Brain microvascular endothelial cell (primary cell): ENCODE measurements at regions not wholly inside any gene's neighbourhood (a gene's known extent, or its start where the extent isn't known, plus 50 kb on each side); places are given as distances from the start of the nearest gene placed in this dataset.

ENCODE experiments used
- DNase-seq: peaks from one replicate; pipeline ENCODE4 v3.0.0-alpha.2; 2020
- H3K27ac ChIP-seq: fragments of 250-450 bp; sonication (Bioruptor Pico); 2 replicates; pipeline ENCODE4 v1.5.1; 2020; ENCODE audit warnings: mild to moderate bottlenecking, moderate library complexity
- H3K27me3 ChIP-seq: fragments of 250-450 bp; sonication (Bioruptor Pico); replicated peaks from 2 replicates; pipeline ENCODE4 v1.5.1; 2020; ENCODE audit warnings: mild to moderate bottlenecking
- H3K36me3 ChIP-seq: fragments of 250-450 bp; sonication (Bioruptor Pico); replicated peaks from 2 replicates; pipeline ENCODE4 v1.5.1; 2020; ENCODE audit warnings: mild to moderate bottlenecking
- H3K4me3 ChIP-seq: 2 replicates; pipeline ENCODE4 v1.5.1; 2011; ENCODE audit warnings: low read depth, mild to moderate bottlenecking, control low read depth, low read length, moderate library complexity
- in situ Hi-C: cut with HindIII; loops from 2 replicates; pipeline ENCODE4 v1.10.0; 2017; ENCODE audit warnings: low sequenced_read_pairs, low pct_ligation_motif_present
- TF ChIP-seq, protein P1 (sequence below): IDR thresholded peaks from 2 replicates; pipeline ENCODE4 v1.5.1; 2011; ENCODE audit warnings: low read depth, mild to moderate bottlenecking, moderate library complexity, low read length, control low read depth, inconsistent platforms; ENCODE audit errors: missing control alignments

DNA sequence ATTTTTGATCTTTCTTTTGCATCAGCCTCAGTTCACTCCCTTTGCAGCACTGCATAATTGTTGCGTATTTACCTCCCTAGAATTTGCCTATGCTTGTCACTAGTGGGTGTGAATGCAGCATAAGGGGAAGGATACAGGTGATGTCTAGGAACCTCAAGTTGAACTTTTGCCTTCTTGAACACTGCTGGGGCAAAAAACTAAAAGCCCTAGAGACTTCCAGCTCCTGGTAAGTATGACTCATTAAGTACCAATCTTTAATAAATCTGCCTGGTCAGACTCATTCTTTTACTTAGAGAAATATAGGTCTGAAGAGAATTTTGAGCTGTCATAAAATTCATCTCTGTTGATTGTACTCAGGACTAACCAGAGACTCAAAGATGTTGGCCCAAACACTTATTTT is 547.3 kb upstream of the FANCL start:
- Histone ChIP-seq H3K27ac (no peak overlapping the region), H3K4me3 (no peak overlapping the region), H3K36me3 (no peaks in the 10 kb centered on the region), H3K27me3 (no peaks in the 10 kb centered on the region)
- DNase-seq: no peak
- in situ Hi-C loops: no loop called here
- TF ChIP-seq, protein P1, sequence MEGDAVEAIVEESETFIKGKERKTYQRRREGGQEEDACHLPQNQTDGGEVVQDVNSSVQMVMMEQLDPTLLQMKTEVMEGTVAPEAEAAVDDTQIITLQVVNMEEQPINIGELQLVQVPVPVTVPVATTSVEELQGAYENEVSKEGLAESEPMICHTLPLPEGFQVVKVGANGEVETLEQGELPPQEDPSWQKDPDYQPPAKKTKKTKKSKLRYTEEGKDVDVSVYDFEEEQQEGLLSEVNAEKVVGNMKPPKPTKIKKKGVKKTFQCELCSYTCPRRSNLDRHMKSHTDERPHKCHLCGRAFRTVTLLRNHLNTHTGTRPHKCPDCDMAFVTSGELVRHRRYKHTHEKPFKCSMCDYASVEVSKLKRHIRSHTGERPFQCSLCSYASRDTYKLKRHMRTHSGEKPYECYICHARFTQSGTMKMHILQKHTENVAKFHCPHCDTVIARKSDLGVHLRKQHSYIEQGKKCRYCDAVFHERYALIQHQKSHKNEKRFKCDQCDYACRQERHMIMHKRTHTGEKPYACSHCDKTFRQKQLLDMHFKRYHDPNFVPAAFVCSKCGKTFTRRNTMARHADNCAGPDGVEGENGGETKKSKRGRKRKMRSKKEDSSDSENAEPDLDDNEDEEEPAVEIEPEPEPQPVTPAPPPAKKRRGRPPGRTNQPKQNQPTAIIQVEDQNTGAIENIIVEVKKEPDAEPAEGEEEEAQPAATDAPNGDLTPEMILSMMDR: no peak

DNA sequence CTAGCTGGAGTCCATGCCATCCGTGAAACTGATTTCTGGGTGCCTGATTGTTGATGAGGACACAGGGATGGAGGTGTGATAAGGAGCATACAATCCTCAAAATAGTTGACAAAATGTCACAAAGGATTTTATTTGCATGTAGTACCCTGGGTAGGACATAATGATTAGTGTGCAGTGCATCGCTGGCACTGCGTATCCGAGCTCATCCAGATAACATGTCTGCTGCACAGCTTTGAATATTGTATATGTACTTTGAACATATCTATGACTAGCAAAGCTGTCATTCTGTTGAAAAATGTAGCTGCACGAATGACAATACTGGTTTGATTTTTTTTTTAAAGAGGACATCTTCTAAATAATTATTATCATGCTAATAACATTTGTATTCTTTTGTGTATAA is 529.7 kb upstream of the FANCL start:
- DNase-seq: no peak
- TF ChIP-seq, protein P1: no peak
- Histone ChIP-seq H3K27me3 (no peaks in the 10 kb centered on the region), H3K4me3 (no peak overlapping the region), H3K27ac (no peak overlapping the region), H3K36me3 (no peaks in the 10 kb centered on the region)
- in situ Hi-C loops: no loop called here

DNA sequence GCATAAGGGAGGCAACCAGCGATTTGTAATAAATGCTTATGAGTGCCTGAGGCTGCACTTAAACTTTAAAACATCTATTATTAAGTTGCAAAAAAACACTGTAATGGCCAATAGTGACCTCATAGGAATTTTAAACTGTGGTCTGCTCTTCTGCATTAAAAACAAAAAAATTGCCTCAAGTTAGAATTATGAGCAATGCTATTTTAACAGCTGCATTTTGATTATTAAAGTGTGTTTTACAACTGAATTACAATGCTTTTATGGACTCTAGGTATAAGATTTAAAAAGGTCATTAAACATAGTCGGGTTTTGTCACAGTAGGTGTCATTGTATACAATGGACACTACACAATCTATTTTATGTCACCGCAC is 528.7 kb upstream of the FANCL start:
- TF ChIP-seq, protein P1: no peak
- Histone ChIP-seq H3K27ac (no peak overlapping the region), H3K27me3 (no peaks in the 10 kb centered on the region), H3K36me3 (no peaks in the 10 kb centered on the region), H3K4me3 (no peak overlapping the region)
- no peak for DNase-seq
- in situ Hi-C loops: no loop called here

DNA sequence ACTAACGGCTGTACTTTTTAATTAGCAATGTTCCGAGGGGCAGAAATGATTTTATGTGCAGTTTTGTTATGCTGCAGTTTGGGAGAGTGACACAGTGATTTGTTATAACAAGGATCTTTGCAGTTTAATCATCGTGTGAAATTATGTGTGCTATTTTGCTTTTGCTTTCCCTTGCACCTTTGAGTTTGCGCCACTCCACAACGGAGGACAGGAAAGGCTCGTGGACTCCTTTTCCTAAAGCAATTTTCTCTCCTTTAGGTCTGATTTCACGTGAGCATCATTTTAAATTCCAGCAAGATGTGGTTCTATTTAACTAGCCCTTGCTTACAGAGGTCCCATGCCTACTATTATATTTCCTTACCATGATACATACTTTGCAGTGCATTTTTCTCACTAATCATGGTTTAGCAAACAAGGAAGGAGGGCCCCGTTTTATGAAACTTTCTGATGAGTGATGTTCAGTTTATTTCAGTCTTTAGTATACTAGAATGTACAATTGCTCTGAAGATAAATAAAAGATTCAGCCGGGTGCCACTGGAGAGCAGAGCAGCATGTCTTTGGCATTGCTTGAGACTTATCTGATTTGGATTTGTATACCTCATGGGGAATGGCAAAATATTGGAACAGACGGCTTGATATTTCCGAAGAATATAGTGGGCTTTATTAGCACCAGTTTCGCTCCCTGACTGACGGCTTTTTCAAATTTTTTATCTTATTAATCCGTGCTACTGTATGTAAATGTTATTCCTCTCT is 528.2 kb upstream of the FANCL start:
- H3K27ac ChIP-seq: no peak overlapping the region
- DNase-seq: no peak
- H3K4me3 ChIP-seq: no peak overlapping the region

DNA sequence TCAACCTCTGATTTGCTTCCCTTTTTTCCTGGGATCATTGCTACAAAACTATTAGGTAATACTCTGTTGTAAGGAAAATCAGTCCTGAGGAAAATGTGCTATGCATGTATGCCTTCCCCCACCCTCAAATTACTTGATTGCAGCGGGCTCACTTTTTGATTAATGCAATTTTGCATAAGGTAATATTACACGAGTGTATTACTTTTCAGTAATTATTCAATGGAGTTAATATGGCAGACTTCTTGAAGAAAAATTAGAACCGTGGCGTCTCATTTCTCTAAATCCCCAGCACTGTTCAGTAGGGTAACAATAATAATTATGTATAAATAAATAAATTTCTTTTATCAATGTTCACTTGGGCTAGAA is 527.6 kb upstream of the FANCL start:
- no peaks in the 10 kb centered on the region for H3K36me3 ChIP-seq
- H3K4me3 ChIP-seq: no peak overlapping the region
- TF ChIP-seq, protein P1: no peak
- in situ Hi-C loops: no loop called here
- no peak for DNase-seq
- no peaks in the 10 kb centered on the region for H3K27me3 ChIP-seq
- H3K27ac ChIP-seq: no peak overlapping the region

More for the DNA sequence above, 528.2 kb upstream of the FANCL start:
- in situ Hi-C loops: no loop called here
- no peaks in the 10 kb centered on the region for H3K27me3 ChIP-seq
- TF ChIP-seq, protein P1: no peak
- no peaks in the 10 kb centered on the region for H3K36me3 ChIP-seq
